COR-L47 (cell line): ENCODE measurements at regions not wholly inside any gene's neighbourhood (a gene's known extent, or its start where the extent isn't known, plus 50 kb on each side); places are given as distances from the start of the nearest gene placed in this dataset.

ENCODE experiments used
- DNase-seq: peaks from one replicate; lab custom pipeline; 2025; lab: John Stamatoyannopoulos, UW

DNA sequence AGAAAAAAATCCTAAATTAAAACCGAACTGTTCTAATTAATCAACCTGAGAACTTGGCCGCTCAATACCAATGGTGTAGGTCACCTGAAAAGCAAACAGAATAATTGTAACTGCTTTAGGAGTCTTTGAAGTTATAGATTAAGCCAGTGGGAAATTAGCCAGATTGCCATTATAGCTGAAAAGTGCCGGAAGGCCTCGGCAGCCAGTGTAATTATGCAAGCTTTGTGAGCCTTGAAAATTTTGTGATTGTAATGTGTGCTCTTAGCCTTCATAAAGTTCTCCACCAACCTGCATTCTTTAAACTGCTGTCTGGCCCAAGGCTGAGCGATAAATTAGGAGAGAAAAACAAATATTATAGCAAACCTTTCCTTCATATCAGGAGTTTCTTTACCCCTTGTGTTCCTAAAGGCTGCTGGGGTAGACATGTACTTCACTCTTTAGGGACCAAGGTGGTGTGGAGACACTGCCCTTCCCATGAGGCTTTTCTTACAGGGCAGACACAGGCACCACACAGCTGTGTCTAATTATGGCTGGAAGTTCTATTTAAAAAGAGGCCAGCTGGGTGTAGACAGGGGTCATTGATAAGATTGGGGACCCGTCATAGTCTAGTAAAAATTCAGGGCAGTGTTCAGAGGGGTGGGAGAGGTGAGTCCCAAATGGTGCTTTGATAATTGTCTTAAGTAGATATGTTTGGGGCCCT lies 991.2 kb downstream of the FLRT2 start:
- DNase-seq: peak; percentile 6

DNA sequence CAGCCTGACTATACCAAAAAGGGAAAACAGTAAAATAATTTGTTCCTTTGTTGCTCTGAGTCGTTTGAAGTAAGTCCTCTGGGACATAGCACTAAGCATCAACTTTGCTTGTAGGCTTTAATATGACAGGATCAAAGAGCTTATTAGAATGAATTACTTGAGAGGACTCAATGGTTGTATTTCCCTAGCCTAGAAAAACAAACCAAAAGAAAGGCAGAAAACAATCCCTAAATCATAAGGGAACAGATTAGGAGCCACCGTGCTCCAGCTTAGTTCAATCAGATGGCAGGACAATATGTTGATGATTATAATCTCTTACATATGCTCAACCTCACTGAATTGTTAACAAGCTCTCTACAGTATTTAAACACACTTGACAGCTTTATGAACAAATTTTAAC lies 988.4 kb downstream of the FLRT2 start:
- no peak for DNase-seq

DNA sequence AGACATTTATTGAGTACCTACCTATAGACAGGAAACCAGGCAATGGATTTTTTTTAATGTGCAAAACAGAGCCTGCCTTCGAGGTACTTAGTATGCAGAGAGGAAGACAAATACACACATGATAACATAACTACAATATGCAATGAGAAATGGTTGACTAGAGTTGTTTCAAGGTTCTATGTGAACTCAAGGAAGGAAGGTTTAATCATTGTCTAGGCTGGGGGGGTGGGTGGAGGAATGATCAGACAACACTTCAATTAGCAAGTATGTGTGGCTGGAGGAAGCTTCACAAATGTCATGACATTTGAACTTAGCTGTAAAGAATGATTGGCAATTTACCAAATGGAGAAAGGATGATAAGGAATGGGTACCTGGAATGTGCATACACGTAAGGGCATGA lies 985.3 kb downstream of the FLRT2 start:
- no peak for DNase-seq

DNA sequence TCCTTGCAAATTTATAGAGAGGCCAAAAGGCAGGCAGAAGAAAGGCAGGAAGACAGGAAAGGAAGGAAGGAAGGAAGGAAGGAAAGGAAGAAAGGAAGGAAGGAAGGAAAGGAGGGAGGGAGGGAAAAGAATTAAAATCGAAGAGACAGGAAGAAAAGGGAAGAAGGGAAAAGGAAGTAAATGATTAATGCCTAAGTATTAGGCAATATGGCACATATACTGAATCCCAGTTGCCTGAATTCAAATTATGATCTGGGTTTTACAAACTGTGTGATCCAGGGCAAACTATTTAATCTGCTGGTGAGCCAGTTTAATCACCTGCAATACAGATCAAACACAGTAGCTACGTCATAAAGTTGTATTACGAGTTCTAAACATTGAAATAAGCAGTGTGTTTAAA lies 983.6 kb downstream of the FLRT2 start:
- no peak for DNase-seq

DNA sequence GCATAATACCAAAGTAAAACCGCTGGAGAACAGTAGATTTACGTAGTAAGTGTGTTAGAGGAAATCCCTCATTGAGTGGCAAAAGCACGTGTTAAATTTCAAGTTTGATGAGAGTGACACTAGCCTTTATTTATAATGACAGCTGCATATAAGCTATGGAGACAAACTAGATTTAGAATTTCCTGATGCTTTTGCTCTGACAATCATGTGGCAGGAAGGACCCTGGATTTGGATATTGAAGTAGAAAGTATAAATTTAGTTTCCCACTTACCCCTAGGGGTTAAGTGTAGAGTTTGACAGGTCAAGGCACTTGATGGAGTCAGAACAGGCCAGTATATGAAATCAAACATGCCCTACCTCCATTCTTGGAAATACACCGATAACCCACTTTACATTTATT lies 983.1 kb downstream of the FLRT2 start:
- no peak for DNase-seq

DNA sequence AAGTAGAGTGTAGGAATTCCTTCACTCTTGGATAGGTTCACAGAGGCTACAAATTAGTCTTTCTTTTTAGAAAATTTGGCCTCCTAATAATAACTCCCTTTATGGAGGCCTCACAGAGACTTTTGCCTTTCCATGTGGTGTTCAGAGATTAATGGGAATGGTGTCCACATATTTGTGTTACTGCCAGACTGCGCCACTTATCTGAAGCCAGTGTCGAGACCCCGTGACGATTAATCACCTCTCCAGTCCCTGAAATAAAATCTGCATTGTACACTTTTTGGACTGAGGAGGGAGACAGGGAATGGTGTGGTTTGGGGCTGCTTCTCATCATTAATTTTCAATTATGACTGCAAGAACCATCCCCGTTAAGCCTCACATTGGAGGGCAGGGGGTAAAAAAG lies 980.5 kb downstream of the FLRT2 start:
- no peak for DNase-seq

DNA sequence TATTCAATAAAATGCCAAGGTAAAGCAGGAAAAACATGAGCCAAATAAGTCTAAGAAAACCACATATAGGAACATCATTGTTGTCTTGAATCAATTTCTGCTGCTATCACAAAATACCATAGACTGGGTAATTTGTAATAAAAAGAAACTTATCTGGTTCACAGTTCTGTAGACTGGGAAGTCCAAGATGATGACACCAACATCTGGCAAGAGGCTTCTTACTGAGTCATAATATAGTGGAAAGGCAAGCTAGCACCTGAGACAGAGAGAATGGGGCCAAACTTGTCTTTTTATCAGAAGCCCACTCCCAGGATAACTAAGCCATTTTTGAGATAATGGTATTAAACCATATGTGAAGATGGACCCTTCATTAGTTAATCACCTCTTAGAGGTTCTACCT lies 975.9 kb downstream of the FLRT2 start:
- no peak for DNase-seq

DNA sequence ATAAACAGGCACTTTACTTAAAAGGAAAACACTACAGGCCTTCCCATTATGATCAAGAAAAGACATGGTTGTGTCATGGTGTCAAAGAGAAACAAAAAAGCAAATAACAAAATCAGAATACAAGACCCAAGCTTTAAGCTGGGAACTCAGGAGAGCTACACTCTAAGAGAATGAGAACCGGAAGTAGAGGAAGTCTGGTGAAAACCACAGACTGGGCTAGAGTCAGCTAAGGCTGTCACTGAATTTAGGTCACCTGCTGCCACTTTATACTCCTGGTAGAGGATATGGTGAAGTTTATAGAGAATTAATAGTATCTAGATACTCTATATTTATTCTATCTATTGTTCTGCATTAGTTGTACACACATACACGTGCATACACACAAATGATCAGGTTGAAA lies 971.7 kb downstream of the FLRT2 start:
- no peak for DNase-seq

DNA sequence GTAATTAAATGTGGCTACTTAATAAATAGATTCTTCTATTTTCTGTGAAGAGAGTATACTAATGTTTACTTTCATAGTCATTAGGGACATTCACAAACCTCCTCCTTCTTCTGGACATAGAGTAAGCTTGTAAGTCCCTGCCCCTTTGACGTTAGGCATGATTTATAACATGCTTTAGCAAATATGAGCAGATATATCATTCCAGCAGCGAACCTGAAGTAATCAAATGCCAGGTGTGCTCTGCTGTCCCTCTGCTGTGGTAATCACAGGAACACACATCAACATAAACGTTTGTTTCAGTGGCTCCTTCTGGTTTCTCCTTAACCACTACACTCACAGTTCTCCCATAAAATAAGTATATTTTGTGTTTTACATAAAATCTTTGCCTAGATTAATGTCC lies 961.8 kb downstream of the FLRT2 start:
- no peak for DNase-seq

DNA sequence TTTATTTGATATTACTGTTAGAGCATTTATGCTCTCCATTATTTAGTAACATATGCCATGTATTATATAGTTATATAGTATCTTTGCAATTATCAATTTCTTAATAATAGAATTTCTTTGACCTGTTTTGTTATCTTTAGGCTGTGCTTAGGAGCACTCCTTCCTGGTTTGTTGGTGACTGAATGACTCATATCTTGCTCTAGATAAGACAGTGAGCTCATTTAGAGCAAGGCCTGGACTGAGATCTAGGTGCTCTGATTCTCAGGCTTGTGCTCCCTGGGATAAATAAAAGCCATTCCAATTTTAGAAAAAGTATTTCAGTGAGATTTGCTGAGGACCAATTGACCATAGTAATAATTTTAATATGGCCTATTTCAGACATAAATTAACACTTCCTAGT lies 951.2 kb downstream of the FLRT2 start:
- no peak for DNase-seq

DNA sequence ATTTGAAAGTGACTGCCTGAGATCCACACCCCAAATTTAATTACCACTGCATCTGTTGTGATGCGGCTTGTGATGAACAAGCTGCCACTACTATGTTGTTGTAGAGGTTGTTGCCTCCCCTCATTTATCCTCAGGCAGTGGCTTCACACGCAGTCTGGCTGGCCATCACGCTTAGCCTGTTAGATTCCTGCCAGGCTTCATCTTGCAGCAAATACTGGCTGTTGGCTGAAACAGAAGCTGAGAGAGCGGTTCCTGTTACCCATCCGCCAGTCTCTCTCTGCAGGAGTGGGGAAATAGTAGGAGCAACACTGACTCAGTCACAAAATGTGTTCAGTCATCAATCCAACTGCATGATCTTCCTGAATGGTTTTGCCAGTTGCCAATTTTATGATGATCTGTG lies 934.4 kb downstream of the FLRT2 start:
- DNase-seq: no peak

DNA sequence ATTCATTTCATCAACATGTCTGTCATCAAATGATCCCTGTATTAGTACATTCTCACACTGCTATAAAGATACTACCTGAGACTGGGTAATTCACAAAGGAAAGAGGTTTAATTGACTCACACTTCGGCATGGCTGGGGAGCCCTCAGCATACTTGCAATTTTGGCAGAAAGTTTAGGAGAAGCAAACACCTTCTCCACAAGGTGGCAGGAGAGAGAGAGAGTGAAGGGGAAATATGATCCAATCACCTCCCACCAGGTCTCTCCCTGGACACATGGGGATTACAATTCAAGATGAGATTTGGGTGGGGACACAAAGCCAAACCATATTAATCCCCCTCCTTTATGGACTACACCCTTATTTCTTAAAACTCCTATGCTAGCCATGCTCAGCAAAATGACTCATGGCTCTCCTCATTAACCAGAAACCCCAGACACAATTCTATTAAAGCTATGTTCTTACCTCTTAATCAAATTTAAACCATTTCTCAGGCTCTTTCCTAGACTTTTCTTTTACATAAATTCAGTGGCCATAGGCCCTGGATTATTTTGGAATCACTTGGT lies 932.3 kb downstream of the FLRT2 start:
- no peak for DNase-seq

DNA sequence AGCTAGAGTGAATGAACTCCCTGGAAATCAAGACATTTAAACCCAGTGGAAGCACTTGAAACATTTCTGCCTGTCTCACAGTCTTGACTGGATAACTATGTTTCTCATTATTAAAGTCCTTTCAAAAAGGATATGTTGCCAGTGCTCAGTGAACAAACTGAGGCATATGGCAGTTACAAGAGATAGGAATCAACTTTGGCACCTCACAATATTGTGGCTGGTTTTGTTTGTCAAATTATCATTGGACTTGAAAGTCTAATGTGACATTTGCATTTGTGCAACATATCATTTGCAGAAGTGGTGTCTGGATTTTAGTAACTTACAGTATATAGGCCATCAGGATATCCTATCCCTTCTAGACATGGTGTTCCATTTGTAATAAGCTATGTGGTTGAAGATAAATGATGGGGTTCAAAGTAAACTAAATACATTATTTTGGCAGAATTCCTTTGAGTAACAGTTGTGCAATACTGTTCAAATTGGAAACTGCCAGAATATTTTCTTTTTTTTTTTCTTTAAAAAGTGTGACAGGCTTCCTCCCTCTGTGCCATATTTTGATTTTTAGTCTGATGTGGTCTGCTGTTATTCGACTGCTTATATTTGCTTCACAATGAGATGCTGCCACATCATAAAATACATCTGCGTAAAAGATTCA lies 927.7 kb downstream of the FLRT2 start:
- DNase-seq: no peak

DNA sequence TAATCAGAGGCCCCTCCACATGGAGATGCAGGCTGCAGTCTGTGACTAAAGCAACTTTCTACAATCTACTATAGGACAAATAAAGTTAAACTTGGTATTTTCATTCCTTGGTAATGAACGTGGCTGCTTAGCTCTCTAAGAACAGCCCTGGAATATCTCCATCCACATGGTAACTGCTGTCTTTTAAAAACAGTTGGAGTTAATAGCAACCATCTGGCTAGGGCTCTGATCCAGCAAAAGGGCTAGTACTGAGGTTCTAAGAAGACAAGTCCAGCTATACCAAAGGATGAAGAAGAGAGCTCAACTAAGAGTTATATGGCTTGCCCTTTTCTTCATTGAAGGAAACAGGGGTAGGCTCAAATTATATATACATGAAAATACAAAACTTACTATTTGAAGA lies 920.1 kb downstream of the FLRT2 start:
- DNase-seq: no peak

DNA sequence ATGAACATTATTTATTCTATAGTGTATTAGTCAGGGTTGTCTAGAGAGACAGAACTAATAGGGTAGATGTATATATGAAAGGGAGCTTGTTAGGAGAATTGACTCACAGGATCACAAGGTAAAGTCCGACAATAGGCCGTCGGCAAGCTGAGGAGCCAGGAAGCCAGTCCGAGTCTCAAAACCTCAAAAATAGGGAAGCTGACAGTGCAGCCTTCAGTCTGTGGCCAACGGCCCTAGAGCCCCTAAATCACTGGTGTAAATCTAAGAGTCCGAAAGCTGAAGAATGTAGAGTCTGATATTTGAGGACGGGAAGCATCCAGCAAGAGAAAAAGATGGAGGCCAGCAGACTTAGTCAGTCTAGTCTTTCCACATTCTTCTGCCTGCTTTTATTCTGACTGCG lies 912.2 kb downstream of the FLRT2 start:
- DNase-seq: no peak

DNA sequence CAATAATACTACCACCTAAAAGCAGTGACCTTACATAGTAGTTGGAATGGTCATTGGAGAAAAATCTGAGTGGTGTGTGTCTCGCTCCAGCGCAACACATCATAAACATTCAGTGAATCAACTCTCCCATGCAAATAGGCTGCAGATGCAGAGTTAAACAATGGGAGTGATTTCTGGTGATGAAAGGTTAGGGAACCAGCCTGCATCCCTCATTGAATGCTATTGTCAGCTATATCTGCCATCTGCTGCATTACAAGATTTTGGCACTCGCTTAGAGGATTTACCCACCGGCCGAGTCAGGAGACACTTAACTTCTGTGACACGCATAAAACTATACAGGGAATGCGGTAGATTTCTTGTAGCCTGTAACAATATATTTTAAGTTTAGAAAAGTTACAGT lies 900.9 kb downstream of the FLRT2 start:
- no peak for DNase-seq

DNA sequence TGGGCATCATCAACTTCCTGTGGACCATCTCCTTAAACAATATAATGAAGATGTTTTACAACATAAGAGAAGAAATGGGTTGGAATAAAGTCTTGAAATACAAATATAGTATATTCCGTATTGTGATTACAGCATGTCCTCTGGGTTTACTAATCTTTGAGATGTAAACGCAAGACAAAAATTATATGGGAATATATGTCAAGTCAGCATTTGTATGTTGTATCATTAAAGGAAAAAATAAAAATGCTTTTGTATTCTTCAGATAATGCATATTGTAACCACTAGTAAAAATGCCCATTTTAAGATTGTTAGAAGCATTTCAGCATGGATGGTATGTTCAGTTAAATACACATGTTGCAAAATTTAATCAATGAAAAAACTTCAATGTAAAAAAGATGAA lies 893.3 kb downstream of the FLRT2 start:
- no peak for DNase-seq

DNA sequence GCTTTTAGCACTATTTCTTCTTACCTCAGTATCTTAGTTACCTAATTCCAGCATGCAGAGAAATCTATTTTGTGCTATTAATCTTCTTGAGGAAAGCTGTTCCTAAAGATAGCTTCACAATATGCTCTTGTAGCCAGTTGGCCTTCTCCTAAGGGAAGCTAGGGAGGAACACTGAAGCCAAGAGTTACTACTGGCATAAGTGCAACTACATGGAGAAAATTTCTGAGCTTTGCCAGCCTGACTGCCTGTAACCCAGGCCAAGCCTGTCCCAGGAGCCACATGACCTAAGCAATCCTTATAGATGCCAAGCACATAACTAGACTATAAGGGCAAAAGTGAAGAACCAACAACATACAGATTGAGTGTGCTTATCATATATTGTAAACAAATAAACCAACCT lies 890.2 kb downstream of the FLRT2 start:
- no peak for DNase-seq

DNA sequence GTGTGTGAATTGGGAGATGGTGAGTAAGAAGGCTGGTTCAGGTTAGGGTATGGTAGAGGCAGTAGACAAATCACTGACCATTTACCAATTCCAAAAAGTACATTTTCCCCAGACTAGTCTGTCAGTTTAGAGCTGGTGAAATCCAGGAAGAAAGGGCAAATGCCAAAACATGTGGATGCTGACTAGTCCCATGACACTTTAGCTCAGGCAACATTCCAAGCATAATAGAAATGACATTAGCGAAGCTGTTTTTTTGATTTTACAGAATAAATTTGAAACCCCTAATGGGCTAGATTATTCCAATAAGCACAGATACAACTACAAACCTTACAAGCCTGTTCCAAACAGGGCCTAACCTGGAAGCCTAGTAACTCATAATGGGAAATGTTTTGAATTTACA lies 884.2 kb downstream of the FLRT2 start:
- no peak for DNase-seq

DNA sequence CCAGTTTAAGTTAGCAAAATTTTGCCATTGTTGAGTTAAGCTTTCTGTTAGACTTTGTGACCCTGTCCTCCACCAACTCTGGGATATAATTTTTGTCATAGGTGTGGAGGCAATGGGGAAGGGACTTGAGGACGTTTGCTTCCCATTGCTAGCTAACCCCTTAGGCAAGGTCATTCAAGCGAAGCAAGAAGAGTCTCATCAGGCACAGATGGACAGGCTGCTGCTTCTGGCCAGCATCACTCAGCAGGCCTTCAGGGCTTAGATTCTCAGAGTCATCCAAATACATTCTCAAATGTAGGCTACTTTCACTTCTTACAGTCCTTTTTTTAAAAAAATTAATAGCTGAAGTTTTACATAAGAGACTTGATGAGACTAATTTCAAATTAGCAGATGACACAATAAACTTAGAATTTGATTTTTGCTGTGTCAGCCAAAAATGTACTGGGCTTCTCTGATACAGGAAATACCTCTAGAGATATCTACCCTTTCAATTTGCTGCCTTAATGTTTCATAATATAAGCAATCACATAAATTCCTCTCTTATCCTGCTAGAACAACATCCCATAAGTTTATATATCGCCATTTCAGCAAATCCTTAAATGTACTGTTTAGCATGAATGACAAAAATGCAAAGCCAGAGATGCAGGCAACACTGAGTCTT lies 875.2 kb downstream of the FLRT2 start:
- DNase-seq: no peak

DNA sequence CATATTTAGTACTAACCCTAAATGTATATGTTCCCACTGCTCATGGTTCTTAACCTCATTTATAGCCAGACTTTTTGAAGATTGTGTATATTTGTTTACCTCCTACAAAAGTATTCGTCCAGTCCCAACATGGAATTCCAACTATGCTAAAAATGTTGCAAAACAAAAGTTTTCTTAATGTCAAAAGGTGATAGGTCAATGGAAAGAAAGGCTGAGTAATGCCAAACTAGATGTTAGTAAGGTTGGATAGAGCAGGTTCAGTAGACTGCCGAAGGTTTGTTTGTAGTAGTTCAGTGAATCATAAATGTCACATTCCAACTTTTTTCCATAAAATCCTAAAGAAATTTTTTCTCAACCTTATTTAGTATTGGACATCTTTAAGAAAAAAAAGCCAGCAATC lies 874.5 kb downstream of the FLRT2 start:
- no peak for DNase-seq

DNA sequence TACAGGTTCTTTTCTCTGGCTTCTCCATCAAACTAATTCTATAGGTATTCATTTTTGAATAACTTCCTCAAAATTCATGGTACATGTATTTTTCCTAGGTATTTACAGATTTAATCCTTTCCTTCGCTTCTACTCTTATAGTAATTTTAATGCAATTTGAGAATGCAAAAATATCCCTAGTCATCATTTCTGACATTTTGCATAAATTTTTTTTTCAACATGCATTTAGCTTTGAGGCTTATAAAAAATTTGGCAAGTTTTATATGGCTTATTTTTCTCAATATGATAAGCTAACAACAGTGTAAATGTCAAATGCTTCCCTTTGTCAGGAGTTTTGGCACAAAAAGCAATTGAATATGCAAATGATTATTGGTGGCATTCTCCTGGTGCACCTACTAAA lies 872.6 kb downstream of the FLRT2 start:
- DNase-seq: no peak

DNA sequence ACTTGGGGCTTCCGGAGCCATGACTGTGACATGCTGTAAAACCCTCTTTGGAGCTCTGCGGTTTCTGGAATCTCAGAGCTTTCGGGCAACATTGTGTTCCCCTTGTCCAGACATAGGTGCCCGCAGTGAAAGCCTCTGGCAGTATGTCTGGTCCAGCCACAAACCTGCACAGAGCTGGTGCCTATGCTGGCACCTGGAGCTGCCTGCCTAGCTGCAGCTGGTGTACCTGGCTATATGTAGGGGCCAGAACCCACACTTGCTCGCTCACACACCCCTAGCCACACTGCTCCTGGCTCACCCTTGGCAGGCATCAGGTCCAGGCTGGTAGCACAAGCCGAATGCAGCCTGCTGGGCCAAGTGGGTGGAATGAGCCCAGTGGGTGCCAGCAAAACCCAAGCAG lies 861.1 kb downstream of the FLRT2 start:
- DNase-seq: no peak
